Epithelial cell of esophagus (primary cell): ENCODE measurements at regions not wholly inside any gene's neighbourhood (a gene's known extent, or its start where the extent isn't known, plus 50 kb on each side); places are given as distances from the start of the nearest gene placed in this dataset.
A peak's percentile ranks its signal among the peaks of the same experiment; 100 is the strongest.

Source experiments
- DNase-seq: peaks from one replicate; pipeline ENCODE4 v3.0.0; 2010; ENCODE audit warnings: low read depth
- H3K4me3 ChIP-seq: 2 replicates; pipeline ENCODE4 v1.5.1; 2011; ENCODE audit warnings: mild to moderate bottlenecking, low read length, control low read depth
- CTCF ChIP-seq: IDR thresholded peaks from 2 replicates; pipeline ENCODE4 v1.5.1; 2011; ENCODE audit warnings: low read depth, mild to moderate bottlenecking, low read length, control low read depth, inconsistent platforms; ENCODE audit not compliant: insufficient read depth; ENCODE audit errors: missing control alignments

- peak; percentile 86 for TF ChIP-seq CTCF
- DNase-seq = peak; percentile 67
- H3K4me3 ChIP-seq = no peak overlapping the region
Observed at GRCh38 chr9:19946441-19947109, 157.7 kb upstream of the SLC24A2 start.

GRCh38 chr9:19941874-19942273 is 153.0 kb upstream of the SLC24A2 start:
- no peak overlapping the region for H3K4me3 ChIP-seq
- DNase-seq = no peak
- no peak for TF ChIP-seq CTCF

GRCh38 chr9:19940811-19941535 is 152.1 kb upstream of the SLC24A2 start:
- TF ChIP-seq CTCF = no peak
- DNase-seq = no peak

GRCh38 chr9:19939734-19940278 is 151.0 kb upstream of the SLC24A2 start:
- no peak for DNase-seq
- no peak for TF ChIP-seq CTCF
- H3K4me3 ChIP-seq = no peak overlapping the region

More at GRCh38 chr9:19940811-19941535, 152.1 kb upstream of the SLC24A2 start:
- H3K4me3 ChIP-seq = no peak overlapping the region

GRCh38 chr9:19938990-19939733 is 150.3 kb upstream of the SLC24A2 start:
- DNase-seq = peak; percentile 65
- TF ChIP-seq CTCF = no peak
- H3K4me3 ChIP-seq = no peak overlapping the region

GRCh38 chr9:19937121-19937520 is 148.3 kb upstream of the SLC24A2 start:
- no peak overlapping the region for H3K4me3 ChIP-seq
- TF ChIP-seq CTCF = no peak
- DNase-seq = no peak
